Bone marrow (tissue), 2 donors: ENCODE measurements at regions not wholly inside any gene's neighbourhood (a gene's known extent, or its start where the extent isn't known, plus 50 kb on each side); places are given as distances from the start of the nearest gene placed in this dataset.
"Not testable (repeated sequence)": the region's sequence is repeated elsewhere in the genome, so short reads cannot be mapped to it uniquely, and the experiment has no call there.

Experiments used
- DNase-seq, 2 donors: peaks; one replicate each; lab custom pipeline; 2025; lab: John Stamatoyannopoulos, UW

DNA sequence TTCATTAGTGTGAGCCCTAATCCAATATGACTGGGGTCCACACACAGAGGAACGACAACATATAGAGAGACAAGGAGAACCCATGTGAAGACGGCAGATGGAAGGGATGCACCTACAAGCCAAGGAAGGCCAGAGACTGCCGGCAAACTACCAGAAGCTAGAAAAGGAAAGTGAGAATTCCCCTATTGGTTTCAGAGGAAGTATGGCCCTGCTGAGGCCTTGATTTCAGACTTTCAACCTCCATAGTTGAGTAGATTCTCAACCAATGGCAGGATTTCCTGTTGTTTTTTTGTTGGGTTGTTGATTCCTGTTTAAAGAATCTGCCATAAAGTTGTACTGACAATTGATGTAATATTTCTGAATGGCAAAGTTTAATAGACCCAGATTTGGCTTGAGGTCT, 241.5 kb downstream of the SATB2 start:
- no peak for DNase-seq

DNA sequence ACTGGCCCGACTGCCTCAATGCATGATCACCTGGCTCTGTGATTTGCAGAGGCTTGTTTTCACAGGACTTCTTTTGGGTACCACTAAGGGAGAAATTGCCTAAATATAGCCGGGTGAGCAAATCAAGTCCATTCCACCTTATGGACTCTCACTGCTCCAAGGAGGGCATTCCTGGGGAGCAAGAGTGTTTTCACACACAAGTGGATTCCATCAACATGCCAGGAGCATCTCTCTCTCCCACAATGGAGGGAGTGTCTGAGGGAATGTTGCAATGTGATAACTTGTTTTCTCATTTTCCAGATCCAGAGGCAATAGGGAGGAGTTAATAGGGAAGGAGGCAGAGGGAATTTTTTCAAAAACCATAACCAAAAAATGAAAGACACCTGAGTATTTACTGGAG, 250.7 kb downstream of the SATB2 start:
- no peak for DNase-seq

DNA sequence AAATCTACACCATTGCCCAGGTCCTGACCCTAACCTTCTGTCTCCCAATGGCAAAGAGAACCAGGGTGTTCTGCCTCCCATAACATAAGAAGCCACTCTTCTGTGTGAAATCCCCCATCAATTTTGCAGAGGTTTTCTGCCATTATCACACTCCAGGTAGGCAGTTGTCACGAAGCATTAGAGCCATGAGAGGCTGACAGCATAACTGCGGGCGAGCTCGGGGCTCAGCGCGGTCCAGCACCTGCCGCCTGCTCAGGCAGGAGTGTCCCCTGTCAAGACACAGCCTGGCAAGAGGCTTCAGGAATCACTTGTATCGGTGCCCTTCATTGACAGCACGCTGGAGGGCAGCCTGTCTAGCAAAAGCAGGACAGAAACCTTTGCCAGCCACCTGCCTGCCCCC, 251.2 kb downstream of the SATB2 start:
- DNase-seq, result no peak

DNA sequence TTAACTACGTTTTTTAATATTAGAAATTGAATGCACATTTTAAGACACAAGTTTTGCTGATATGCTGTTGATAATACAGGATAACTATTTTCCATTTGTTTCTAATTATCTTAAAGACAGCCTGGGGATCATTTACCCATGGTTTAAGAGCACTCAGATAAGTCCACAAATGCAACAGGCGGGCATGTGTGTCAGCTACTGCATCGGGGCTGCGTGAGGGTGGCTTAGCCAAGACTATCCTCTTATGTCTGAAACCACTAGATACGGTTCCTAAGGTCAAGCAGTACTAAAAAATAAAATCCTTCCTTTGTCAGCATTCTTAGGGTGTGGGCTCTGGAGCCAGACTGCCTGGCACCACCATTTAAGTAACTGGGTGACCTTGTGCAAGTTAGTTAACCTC, 254.8 kb downstream of the SATB2 start:
- no peak for DNase-seq

DNA sequence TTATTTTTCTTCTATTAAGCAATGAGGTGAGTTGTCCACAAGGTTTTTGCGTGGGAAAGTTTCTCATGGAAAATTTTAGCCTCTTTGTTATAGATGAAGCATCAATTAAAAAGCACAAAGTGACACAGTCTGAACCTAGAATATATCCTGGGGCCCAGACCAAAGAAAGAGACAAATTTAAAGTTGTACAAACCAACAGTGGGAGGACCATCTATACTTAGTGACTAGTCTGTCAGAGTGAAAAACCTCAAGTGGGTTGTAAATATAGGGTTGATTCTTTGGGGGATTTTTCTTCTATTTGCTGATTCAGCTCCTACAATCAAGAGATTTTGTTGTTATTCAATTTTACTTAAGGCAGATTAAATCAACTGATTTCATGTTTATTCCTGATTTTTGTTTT, 256.2 kb downstream of the SATB2 start:
- no peak for DNase-seq

DNA sequence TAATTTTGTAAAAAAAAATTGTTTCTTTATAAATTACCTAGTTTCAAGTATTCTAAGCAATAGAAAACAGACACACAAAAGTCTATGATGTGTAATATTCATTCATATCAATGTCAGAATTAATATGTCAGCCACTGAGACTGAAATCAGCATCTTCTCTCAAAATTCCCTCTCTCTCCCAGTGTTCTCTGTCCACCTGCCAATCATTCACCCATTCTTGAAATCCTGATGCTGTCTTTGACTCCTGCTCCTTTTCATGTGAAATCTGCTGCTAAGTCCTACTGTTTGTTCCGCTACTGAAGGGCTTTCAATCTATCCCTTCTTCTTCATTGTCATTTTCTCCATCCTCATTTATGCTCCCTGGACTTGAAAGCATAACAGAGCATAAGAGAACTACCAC, 257.9 kb downstream of the SATB2 start:
- no peak for DNase-seq

DNA sequence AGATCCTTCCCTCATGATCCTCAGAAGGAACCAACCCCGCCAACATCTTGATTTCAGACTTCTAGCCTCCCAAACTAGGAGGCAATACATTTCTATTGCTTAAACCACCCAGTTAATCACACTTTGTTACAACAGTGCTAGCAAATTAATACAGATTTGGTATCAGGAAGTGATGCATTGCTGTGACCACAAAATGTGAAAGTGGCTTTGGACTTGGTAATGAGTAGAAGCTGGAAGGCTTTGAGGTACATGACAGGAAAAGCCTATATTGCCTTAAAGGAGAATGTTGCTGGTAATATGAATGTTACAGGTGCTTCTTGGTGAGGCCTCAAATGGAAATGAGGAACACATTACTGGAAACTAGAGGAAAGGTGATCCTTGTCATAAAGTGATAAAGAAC, 260.3 kb downstream of the SATB2 start:
- no peak for DNase-seq

DNA sequence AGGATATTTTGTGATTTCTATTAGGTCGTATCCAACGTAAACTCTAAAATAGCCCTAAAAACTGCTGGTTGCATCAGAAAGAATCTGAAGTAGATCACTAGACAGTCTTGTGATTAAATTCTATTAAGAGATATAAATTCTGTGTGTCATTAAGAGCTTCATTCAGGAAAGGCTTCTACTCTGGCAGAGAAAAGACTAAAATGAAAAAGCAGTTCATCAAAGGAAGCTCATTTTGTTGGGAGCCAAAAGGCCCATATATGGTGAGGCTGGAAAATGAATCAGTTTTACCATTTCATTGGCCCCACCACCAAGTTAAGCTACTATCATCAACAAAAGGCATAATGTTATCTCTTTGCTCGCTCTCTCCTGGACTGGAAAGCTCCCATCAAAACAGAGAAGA, 261.1 kb downstream of the SATB2 start:
- DNase-seq, result no peak

DNA sequence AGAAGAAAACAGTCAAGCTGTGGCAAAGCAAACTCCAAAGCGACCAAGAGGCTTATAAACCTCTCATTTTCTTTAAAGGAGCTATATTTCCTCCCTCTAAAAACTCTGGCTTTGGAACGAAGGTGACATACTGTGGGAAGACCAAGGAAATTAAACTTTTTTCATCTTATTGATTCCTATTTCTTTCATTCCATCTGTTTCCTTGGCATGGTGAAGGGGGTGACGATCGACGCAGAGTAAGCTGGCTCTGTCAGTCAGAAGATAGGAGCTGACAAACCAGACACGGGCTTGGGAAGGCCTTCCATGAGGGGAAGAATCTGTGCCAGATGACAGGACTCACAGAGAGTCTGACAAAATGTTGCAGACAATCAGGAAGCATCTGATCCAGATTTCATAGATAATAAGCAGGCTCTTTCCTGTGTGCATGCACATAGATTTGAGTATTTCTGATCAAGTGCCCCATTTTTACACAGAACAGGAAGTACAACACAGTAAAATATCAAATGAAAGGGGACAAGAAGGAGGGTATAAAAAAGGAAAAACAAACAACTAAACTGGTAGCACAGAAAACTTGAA, 261.7 kb downstream of the SATB2 start:
- DNase-seq, result no peak

DNA sequence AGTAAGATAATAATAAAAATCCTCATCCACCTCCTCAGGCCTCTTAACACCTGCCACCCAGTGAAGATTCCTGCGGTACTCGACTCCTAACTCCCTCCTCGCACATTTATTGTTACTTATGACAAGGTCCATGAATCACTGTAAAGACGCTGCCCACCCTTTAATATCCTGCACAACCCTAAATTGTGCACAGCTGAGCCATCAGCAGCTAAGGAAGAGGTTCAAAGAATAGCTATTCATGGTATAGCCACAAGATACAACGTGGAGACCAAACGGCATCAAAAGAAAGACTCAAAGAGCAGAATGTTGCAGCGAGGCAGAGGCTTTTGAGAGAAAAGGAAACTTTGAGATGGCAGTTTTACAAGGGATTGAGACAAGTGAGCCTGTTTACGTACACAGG, 266.3 kb downstream of the SATB2 start:
- DNase-seq, result no peak

DNA sequence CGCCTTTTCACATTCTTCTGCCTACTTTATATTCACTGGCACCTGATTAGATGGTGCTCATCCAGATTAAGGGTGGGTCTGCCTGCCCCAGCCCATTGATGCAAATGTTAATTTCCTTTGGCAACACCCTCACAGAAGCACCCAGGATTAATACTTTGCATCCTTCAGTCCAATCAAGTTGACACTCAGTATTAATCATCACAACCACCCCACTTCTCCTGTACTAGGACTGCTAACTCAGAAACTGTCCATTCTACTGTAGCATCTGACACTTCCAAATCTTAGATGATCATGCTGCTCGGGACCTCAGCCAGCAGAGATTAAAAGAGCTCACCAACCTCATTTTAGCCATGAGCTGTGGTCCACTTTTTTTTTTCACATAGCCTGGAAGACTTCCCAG, 268.5 kb downstream of the SATB2 start:
- DNase-seq, result no peak

DNA sequence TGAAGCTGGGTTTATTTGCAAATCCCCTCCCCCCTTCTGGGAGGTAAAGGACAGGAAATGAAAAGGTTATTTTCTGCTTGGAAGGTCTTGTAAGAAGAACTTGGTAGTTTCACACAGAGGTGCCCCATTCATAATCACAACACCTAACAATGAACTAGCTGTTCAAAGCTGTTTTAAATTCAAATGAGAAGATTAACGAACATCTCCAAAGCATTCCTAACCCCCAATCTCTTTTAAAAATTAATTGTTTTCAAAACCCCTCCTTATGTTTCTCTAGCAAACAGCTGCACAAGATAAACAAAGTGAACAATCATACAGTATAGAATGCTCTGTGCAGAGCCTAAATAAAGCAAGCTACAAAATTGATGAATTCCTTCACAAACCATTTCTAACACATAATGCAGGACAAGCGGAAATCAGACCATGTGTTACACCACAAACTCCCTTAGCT, 271.4 kb downstream of the SATB2 start:
- DNase-seq, result no peak

DNA sequence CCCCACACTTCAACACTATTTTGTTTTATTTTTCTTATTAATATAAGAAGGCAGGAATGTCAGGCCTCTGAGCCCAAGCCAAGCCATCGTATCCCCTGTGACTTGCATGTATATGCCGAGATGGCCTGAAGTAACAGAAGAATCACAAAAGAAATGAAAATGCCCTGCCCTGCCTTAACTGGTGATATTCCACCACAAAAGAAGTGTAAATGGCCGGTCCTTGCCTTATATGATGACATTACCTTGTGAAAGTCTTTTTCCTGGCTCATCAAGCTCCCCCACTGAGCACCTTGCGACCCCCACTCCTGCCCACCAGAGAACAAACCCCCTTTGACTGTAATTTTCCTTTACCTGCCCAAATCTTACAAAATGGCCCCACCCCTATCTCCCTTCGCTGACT, 272.6 kb downstream of the SATB2 start:
- not testable (repeated sequence) for DNase-seq

DNA sequence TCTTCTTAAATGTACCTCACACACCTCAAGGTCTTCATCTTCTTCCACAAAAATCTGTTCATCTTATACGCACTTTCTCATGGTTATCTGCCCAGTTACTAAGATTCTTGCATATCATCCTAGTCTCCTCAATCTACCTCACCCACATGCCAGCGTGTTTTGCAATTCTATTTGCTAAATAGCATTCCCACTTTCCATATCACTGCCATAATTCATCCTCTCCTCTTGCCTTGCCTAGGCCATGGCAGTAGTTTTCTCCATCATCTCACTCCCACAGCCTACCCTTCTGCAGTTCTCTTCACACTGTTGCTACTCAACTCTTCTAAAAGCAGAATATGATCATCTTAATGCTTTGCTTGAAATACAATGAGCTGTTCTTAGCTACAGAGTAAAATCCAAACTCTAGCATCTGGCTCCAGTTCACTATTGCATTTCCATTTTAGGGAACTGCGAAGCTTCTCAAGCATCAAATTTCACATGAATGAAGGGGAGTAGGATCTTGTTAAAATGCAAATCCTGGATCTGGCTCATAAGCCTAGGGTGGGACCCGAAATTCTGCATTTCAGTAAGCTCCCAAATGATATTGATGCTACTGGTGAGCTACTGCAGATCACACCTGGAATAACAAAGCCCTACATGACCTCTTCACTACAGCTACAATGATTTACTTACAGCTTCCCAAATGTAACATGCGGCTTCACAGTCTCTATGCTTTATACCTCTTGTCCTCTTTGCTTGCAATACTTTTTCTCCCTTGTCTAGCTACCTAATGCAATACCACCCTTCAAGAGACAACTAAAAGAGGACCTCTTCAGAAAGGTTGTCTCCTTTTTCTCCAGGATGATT, 293.9 kb downstream of the SATB2 start:
- no peak for DNase-seq

DNA sequence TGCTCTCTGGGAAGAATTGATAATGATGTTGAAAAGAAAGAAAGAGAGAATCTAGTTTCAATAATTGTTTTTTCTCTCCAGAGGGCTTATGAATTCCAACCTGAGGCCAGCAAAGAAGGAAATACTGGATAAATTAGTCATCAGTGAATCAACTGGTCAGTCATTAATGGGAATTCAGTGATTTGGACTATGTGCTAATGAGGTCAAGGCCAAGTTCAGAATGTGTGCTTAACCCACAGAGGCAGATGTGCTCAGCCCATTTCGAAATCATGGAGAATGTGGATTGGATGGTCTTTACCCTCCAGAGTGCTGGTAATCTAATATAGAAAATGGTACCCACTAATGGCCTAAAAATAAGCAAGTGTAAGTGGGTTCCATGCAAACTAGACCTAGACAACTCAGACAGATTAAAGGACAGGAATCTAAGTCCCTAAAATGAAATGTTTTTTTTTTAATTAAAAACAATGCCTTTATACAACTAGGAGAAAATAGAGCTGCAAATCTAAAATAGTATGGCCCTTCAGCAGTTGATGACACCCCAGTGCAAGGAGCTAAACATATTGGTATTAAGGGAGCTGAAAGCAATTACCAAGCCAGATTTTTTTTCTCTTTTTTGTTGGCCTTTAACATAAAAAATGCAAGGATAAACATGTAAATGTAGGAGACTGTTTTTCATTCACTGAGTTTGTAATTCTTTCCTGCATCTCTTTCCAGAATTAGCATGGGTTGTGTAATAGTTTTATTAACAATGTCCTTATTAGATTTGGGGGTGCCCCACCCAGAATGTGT, 296.9 kb downstream of the SATB2 start:
- DNase-seq, result no peak

DNA sequence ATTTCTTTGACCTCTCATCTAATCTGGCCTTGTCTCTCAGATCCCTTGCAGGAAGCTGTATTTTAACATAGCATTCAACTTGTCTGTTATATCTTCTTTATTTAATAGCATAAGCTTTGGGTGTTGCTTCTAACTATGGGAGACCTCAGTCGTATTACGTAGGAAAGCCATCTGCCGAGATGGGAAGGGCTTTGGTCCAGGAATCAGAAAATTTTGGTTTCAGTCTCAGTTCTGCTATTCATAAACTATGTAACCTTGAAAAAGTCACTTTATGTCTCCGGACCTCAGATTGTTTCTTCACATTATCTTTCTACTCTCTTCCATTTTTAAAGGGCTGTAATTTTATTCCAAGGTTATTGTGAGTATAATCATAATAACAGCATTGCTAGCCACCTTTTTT, 297.7 kb downstream of the SATB2 start:
- DNase-seq, result no peak

DNA sequence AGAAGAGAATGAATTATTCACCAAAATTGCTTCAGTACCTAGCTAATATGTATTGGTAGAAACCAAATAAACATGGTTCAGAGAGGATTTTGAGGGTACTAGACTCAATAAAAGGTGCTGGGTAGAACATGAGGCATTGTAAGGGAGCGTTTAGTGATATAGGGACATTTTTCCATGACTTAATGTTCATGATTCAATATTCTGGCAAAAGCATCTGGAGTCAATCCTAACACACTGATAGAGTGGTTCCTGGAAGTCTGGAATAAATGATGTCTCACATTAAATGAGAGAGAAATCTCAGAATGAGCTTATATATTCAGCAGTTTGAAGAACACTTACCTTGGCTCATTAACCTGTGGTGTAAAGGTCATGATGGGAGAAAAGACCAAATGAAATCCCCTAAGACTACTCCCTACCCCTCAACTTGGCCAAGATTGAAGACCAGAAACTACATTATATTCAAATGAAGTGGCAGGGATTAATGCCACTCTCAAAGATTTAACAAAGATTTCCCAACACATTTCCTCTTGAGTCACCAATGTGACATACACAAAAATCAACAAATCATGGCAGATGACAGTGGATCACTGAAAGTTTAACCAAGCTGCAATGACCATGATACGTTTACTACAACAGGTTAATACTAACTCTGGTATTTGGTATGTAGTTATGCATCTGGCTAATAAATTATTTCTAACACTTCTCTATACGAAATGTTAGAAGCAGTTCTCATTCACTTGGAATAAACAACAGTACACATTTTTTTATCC, 309.5 kb downstream of the SATB2 start:
- DNase-seq, result no peak

DNA sequence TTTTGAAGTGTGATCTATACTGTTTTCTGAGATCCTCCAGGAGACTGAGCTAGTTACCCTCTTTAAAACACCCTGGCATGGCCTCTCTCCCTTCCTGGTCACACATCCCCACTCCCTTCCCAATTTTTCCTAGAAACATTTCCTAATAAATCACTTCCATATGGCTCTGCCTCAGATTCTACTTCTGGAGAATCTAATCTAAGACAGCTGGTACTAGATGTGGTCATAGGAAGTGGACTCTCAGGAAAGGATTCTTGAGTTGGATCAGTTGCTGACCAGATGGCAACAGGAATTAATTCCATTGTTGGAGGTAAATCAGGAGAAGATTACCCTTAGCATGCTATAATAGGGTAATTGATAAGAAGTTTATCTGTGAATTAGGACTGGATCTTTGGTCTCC, 310.5 kb downstream of the SATB2 start:
- DNase-seq, result no peak

DNA sequence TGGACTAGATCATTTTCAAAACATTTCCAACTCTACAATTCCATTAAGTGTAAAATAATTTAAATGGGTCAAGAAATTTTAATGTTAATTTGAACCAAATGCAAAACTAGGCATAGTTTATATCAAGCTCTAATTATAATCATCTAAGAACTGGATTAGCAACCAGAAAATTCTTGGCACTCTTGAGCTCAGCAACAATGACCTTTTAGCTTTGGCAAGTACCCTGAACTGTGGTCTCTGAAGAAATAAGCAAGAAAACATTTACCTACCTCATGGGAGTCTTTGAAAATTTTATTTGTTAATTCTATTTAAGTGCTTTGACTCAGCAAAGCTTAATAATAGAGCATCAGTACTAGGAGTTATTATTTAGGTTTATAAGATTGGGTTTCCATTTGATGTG, 313.2 kb downstream of the SATB2 start:
- no peak for DNase-seq

DNA sequence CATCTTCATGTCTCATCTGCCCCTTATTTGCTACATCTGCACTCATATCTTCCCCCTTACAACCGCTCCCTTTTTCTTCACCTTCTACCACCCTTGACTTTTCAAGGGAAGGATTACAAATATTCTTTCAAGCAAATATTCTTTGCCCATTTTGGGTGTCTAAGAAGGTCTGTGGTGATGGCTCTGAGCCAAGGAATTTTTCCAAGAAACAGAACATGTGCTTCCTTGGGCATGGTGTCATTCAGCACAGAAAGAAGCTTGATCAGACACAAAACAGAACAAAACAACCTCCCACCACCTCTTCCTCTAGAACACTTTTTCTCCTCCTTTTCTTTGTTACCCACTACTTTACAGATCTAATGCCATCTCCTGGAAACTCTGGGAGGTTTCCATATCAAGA, 313.7 kb downstream of the SATB2 start:
- DNase-seq, result no peak

DNA sequence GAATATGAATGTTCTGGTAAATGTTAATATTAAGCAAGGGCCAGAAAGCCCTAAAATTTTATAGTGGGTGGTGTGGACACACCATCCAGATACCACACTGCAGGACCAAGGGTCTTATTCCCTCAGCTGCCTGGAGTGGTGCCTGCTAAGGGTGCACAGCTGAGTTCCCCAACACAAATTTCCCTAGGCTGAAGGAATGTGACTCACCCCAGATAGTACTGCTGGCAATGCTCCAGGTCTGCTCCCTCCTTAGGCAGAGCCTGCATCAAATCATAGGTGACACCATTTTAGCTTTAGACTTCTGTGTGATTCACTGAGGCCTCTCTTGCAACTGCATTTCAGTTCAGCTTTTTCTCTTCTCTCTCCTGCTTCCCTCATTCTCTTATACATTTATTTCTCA, 321.1 kb downstream of the SATB2 start:
- DNase-seq, result no peak

DNA sequence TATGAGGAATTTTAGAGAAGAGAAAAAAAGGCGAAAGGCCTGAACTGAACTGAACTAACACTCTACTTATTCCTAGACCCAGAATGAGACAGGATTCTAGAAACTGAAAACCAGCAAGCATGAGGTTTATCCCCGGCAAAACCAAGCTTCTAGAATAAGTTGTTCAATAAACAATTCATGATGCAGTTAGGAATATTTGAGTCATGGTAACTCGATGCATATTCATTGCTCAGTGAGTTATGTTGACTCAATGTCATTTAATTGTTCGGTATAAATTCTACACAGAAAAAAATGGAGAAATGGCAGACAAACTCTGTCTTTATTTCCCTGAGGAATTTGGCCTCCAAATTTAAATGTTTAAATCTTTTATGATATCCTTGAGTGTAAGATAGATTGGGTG, 321.5 kb downstream of the SATB2 start:
- DNase-seq, result no peak
